CD14-positive monocyte (primary cell): ENCODE measurements at regions not wholly inside any gene's neighbourhood (a gene's known extent, or its start where the extent isn't known, plus 50 kb on each side); places are given as distances from the start of the nearest gene placed in this dataset.
A peak's percentile ranks its signal among the peaks of the same experiment; 100 is the strongest.

Experiments used
- DNase-seq, 3 donors: peaks; one replicate each; pipeline ENCODE4 v3.0.0-alpha.2; 2011 to 2022
- H2AFZ ChIP-seq: 2 replicates; pipeline ENCODE4 v1.6.0; 2012; ENCODE audit warnings: mild to moderate bottlenecking, low read depth, low read length, inconsistent platforms; ENCODE audit not compliant: insufficient read depth, poor library complexity, severe bottlenecking
- H3K27ac ChIP-seq, 2 donors: 1 replicate in 1 of 2; 2 replicates in 1 of 2; pipeline ENCODE4 v1.5.1; 2012 to 2013; ENCODE audit warnings: low read length in 2 of 2, control low read depth in 1 of 2, inconsistent platforms in 1 of 2, low read depth in 1 of 2, mild to moderate bottlenecking in 1 of 2
- H3K27me3 ChIP-seq, 2 donors: one replicate each; pipeline versions ENCODE4 v1.6.0 to v1.6.1; 2011 to 2013; ENCODE audit warnings: low read length in 2 of 2; ENCODE audit not compliant: control insufficient read depth in 2 of 2, insufficient read depth in 2 of 2
- H3K36me3 ChIP-seq, 2 donors: replicated peaks in 1 of 2; 1 replicate in 1 of 2; 2 replicates in 1 of 2; pipeline versions ENCODE4 v1.5.1 to v1.6.1; 2012 to 2013; ENCODE audit warnings: low read length in 2 of 2, control low read depth in 1 of 2, inconsistent platforms in 1 of 2, mild to moderate bottlenecking in 1 of 2; ENCODE audit not compliant: insufficient read depth in 2 of 2, control insufficient read depth in 1 of 2
- H3K4me1 ChIP-seq, 2 donors: 1 replicate in 1 of 2; 2 replicates in 1 of 2; pipeline versions ENCODE4 v1.5.1 to v1.6.1; 2012 to 2013; ENCODE audit warnings: low read length in 2 of 2, control low read depth in 1 of 2, inconsistent platforms in 1 of 2, mild to moderate bottlenecking in 1 of 2, moderate library complexity in 1 of 2; ENCODE audit not compliant: insufficient read depth in 2 of 2, control insufficient read depth in 1 of 2
- H3K4me2 ChIP-seq: replicated peaks from 2 replicates; pipeline ENCODE3; 2012; ENCODE audit warnings: low read length, moderate library complexity, mild to moderate bottlenecking; ENCODE audit not compliant: poor library complexity, severe bottlenecking; ENCODE audit errors: extremely low read depth
- H3K4me3 ChIP-seq, 3 experiments: fragments of 200-600 bp in 1 of 3; sonication (generic) in 1 of 3; replicated peaks in 1 of 3; 1 replicate in 2 of 3; 2 replicates in 1 of 3; pipeline ENCODE4 v1.5.1; 2011 to 2013; ENCODE audit warnings: low read length in 3 of 3, mild to moderate bottlenecking in 3 of 3, control low read depth in 2 of 3, low read depth in 2 of 3, inconsistent platforms in 1 of 3, moderate library complexity in 1 of 3
- H3K79me2 ChIP-seq: 2 replicates; pipeline ENCODE4 v1.6.0; 2012; ENCODE audit warnings: mild to moderate bottlenecking, control low read depth, inconsistent platforms, low read length, moderate library complexity; ENCODE audit not compliant: insufficient read depth
- H3K9ac ChIP-seq: 2 replicates; pipeline ENCODE4 v1.6.0; 2017; ENCODE audit warnings: low read length, mild to moderate bottlenecking; ENCODE audit not compliant: insufficient read depth, poor library complexity, severe bottlenecking
- H3K9me3 ChIP-seq, 2 donors: replicated peaks in 1 of 2; 1 replicate in 1 of 2; 2 replicates in 1 of 2; pipeline versions ENCODE4 v1.5.1 to v1.6.1; 2012 to 2013; ENCODE audit warnings: low read length in 2 of 2, control low read depth in 1 of 2; ENCODE audit not compliant: control insufficient read depth in 1 of 2, insufficient read depth in 1 of 2
- H4K20me1 ChIP-seq: 2 replicates; pipeline ENCODE4 v1.6.0; 2012; ENCODE audit warnings: mild to moderate bottlenecking, low read length, control low read depth, moderate library complexity; ENCODE audit not compliant: insufficient read depth
- H3K27ac Mint-ChIP-seq, 7 donors: one replicate each; pipeline ENCODE4 v1.8.0; 2020; ENCODE audit warnings: mild to moderate bottlenecking in 7 of 7, mixed read lengths in 7 of 7, moderate library complexity in 6 of 7, inconsistent platforms in 2 of 7
- H3K27me3 Mint-ChIP-seq, 3 donors: one replicate each; pipeline ENCODE4 v1.8.0; 2021 to 2022; ENCODE audit warnings: low read depth in 3 of 3, mild to moderate bottlenecking in 3 of 3, mixed read lengths in 3 of 3, moderate library complexity in 3 of 3, inconsistent platforms in 1 of 3
- H3K36me3 Mint-ChIP-seq, 2 donors: one replicate each; pipeline ENCODE4 v1.8.0; 2020; ENCODE audit warnings: mixed read lengths in 2 of 2, inconsistent platforms in 1 of 2, mild to moderate bottlenecking in 1 of 2
- H3K4me1 Mint-ChIP-seq: one replicate; pipeline ENCODE4 v1.8.0; 2020; ENCODE audit warnings: mild to moderate bottlenecking, mixed read lengths
- H3K4me3 Mint-ChIP-seq, 2 donors: one replicate each; pipeline ENCODE4 v1.8.0; 2020; ENCODE audit warnings: mild to moderate bottlenecking in 2 of 2, mixed read lengths in 2 of 2, moderate library complexity in 1 of 2
- H3K9me3 Mint-ChIP-seq, 7 donors: one replicate each; pipeline ENCODE4 v1.8.0; 2020 to 2022; ENCODE audit warnings: mixed read lengths in 7 of 7, mild to moderate bottlenecking in 6 of 7, moderate library complexity in 6 of 7, inconsistent platforms in 2 of 7
- CTCF ChIP-seq: fragments of 200-600 bp; IDR thresholded peaks from one replicate; pipeline ENCODE4 v1.8.0; 2022; ENCODE audit warnings: antibody characterized with exemption, mild to moderate bottlenecking
- WGBS: methylation state at CpG from one replicate; pipeline ENCODE4 v1.1.5; 2013; ENCODE audit warnings: missing lambda C conversion rate; ENCODE audit not compliant: insufficient coverage; 5-methylcytosine and 5-hydroxymethylcytosine counted together
- intact Hi-C, 2 donors: fragments of 100-400 bp; cut with micrococcal nuclease; formaldehyde crosslinking; loops; one replicate each; pipeline versions ENCODE4 v1.15.0 to v1.15.1; 2023

- Histone ChIP-seq H3K27me3 (no peaks in the 10 kb centered on the region), H3K9me3 (no peaks in the 10 kb centered on the region), H3K4me1 (no peaks in the 10 kb centered on the region), H4K20me1 (no peaks in the 10 kb centered on the region), H3K79me2 (no peaks in the 10 kb centered on the region), H3K9ac (no peak overlapping the region), H3K4me2 (no peak overlapping the region), H3K27ac (no peak overlapping the region), H3K4me3 (no peak overlapping the region), H2AFZ (no peak overlapping the region), H3K36me3 (no peaks in the 10 kb centered on the region)
- no peak for DNase-seq
- no peak for TF ChIP-seq CTCF
- H3K9me3 Mint-ChIP-seq: peaks cover 0 to 7% (median 2%) of the 10 kb centered on the region in 7 donors
- no CpG with 5 or more reads among the region's 1 CpG for WGBS
- H3K27me3 Mint-ChIP-seq: peaks cover 0 to 2% (median 0%) of the 10 kb centered on the region in 3 donors
- peak overlapping the region in 1 of 7 donors; percentile 58 for H3K27ac Mint-ChIP-seq
- no peaks in the 10 kb centered on the region for H3K4me1 Mint-ChIP-seq
- intact Hi-C loops: no loop called here
- H3K36me3 Mint-ChIP-seq: no peaks in the 10 kb centered on the region
- no peak overlapping the region for H3K4me3 Mint-ChIP-seq
Observed at GRCh38 chr13:59490651-59491050, 673.1 kb downstream of the DIAPH3 start.

GRCh38 chr13:59492030-59492636 lies 671.6 kb downstream of the DIAPH3 start:
- Mint-ChIP-seq H3K27ac (no peak overlapping the region), H3K9me3 (peaks cover 0 to 5% (median 2%) of the 10 kb centered on the region in 7 donors), H3K4me3 (no peak overlapping the region), H3K36me3 (no peaks in the 10 kb centered on the region), H3K4me1 (no peaks in the 10 kb centered on the region), H3K27me3 (peaks cover 0 to 2% (median 0%) of the 10 kb centered on the region in 3 donors)
- TF ChIP-seq CTCF: no peak
- no peaks in the 10 kb centered on the region for H4K20me1 ChIP-seq
- H3K9me3 ChIP-seq: no peaks in the 10 kb centered on the region
- intact Hi-C loops: no loop called here
- H3K27ac ChIP-seq: no peak overlapping the region
- H3K9ac ChIP-seq: no peak overlapping the region
- H3K79me2 ChIP-seq: no peaks in the 10 kb centered on the region
- DNase-seq: no peak
- no peak overlapping the region for H3K4me2 ChIP-seq
- no peaks in the 10 kb centered on the region for H3K27me3 ChIP-seq
- no peaks in the 10 kb centered on the region for H3K36me3 ChIP-seq
- H3K4me1 ChIP-seq: no peaks in the 10 kb centered on the region
- no peak overlapping the region for H2AFZ ChIP-seq
- no peak overlapping the region for H3K4me3 ChIP-seq
- WGBS: no CpG with 5 or more reads among the region's 2 CpGs
